LHCN-M2 (cell line): ENCODE measurements at regions not wholly inside any gene's neighbourhood (a gene's known extent, or its start where the extent isn't known, plus 50 kb on each side); places are given as distances from the start of the nearest gene placed in this dataset.
"Not testable (repeated sequence)": the region's sequence is repeated elsewhere in the genome, so short reads cannot be mapped to it uniquely, and the experiment has no call there.

Source experiments
- DNase-seq: peaks from one replicate; pipeline ENCODE4 v3.0.0-alpha.2; 2012; ENCODE audit warnings: low read depth

- DNase-seq: peak; percentile 73
Observed at GRCh38 chr10:22824984-22825383, 102.9 kb upstream of the ARMC3 start.

DNA sequence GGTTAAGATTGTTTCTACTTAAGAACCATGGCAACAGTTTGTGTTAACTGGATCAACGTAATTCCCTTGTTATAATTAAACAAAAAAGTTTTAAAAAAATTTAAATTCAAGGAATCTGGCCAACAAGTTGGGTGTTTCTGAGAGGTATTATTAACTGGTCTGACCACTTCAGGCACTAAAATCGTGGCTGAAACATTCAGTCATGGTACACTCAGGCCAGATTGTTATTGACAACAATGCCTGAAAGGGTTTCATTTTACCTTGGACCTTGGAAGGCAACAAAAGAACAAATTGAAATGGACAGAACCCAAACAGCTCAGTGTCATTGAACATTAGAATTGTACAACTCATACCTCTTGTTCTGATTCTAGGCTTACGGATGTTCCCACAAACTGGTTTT lies 103.3 kb upstream of the ARMC3 start:
- DNase-seq: no peak

DNA sequence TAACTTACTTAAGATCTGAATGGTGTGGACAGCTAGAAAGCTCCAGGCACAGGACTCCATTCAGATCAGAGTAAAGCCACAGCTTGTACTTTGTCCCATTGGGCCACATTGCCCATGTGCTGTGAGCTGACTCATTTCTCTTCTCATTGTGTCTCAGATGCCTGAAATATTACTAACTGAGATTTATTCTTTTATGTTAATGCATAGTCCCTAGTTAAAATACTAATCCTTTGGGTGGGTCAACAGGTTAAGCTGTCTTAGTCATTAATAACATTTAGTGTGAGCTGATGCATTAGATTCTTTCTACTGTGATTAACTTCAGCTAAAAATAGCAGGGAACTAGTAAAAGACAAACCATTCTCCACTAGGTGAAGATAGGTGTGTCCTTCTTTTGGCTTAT lies 104.7 kb upstream of the ARMC3 start:
- peak; percentile 90 for DNase-seq

GRCh38 chr10:22821921-22822320 lies 105.9 kb upstream of the ARMC3 start:
- DNase-seq: not testable (repeated sequence)

DNA sequence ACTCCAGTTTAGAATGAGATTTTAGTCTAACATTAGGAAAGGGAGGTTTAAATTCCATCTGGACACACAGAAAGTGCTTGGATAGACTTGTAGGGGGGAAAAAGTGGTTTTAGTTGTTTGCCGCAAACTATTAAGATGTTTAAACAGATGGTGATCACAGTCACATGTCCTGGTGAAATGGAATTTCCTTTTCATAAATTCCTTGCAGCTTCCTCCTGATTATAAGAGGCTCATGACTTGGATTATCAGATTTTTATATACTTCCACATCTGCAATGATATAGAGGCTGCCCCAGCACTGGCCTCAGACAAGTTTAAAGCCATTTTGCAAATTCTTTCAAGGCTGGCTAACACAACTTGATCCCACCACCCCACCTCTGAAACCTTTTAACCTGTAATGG lies 106.4 kb upstream of the ARMC3 start:
- DNase-seq: peak; percentile 85

- peak; percentile 88 for DNase-seq
Observed at GRCh38 chr10:22816298-22816653, 101.9 kb upstream of the PIP4K2A start.

GRCh38 chr10:22810643-22811465 lies 96.5 kb upstream of the PIP4K2A start:
- DNase-seq: no peak

- DNase-seq: no peak
Observed at GRCh38 chr10:22807238-22807637, 92.9 kb upstream of the PIP4K2A start.

- DNase-seq: peak; percentile 85
Observed at GRCh38 chr10:22805304-22805703, 90.9 kb upstream of the PIP4K2A start.

DNA sequence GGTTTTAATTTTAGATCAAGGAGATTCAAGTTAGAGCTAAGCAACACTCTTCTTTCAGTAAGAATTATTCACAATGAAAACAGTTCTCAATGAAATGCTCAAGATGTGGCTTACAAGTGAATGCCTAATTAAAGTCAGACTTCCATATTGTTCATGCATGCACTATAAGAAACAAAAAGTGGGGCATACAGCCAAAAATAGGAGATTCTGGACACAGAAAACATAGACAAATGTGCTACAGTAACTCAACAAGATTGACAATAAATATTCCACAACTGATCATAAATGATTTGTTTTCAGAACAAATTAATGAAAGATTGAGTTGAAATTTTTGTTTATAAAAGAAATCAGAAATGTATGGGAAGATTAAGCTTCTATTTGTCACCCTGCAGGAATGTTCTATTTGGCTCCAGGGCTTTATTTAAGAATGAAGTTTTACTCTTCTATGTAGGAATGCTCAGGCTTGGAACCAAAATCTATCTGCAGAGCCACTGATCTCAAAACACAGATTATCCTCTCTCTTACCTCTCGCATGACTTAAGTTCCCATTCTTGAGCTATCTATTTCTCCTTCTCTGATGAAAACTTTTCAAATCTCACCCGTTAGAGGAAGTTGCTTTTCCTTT lies 89.0 kb upstream of the PIP4K2A start:
- no peak for DNase-seq

DNA sequence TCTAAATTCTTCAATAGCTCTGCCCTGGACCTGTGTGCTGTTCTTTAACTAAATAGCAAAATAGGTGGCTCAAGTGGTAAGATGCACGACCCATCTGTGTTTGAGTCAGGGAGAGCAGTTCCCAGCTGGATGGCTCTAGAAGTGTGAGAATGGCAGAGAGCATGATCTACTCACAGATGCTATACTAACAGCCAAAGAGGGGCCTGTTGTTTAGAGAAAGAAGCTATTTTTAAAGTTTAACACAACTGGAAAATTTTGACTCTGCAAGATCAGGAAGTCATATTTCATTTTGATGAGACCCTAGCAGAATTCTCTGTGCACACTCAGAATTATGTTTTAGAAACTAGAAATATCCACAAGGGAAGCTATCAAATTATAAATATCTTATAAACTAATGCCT lies 87.4 kb upstream of the PIP4K2A start:
- DNase-seq: no peak

GRCh38 chr10:22797796-22798195 lies 83.4 kb upstream of the PIP4K2A start:
- DNase-seq: not testable (repeated sequence)

GRCh38 chr10:22795546-22795945 lies 81.2 kb upstream of the PIP4K2A start:
- DNase-seq: no peak

DNA sequence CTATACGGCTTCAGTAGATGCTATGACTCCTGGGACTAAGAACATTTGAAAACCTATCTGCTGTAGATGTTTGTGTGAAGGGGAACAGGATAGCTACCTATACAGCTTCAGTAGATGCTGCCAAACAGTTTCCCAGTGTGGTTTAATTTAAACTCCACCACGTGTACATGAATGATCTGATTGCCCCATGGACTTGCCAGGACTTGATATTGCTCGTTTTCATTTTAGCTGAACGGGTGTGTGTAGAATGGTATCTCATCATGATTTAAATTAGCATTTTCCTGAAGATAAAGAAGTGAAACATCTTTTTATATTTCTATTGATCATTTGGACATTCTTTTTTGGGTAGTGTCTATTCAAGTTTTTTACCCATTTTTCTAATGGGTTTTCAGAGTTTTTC lies 77.8 kb upstream of the PIP4K2A start:
- no peak for DNase-seq

GRCh38 chr10:22791665-22792064 lies 77.3 kb upstream of the PIP4K2A start:
- no peak for DNase-seq

- no peak for DNase-seq
Observed at GRCh38 chr10:22784668-22785067, 70.3 kb upstream of the PIP4K2A start.

GRCh38 chr10:22783807-22784206 lies 69.4 kb upstream of the PIP4K2A start:
- DNase-seq: no peak

DNA sequence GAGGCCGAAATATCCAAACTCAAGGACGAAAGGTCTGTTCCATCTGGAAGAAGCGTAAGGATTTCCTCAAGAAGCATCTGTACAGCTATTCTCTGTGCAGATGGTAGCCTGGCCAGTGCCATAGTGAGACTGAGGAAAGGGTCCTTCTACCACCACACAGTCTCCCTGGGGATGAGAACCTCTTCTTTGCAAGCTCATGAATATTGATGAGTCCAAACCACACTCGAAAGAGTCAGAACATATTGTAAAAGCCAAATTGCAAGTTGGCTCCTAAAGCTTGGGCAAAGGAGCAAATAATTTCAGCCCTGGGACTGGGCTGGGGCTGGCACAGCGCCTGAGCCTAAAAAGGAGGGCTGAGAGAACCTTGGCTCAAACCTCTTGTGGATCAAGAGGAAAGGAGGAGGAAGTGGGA lies 66.1 kb upstream of the PIP4K2A start:
- no peak for DNase-seq

GRCh38 chr10:22779331-22780019 lies 65.1 kb upstream of the PIP4K2A start:
- DNase-seq: peak; percentile 22

DNA sequence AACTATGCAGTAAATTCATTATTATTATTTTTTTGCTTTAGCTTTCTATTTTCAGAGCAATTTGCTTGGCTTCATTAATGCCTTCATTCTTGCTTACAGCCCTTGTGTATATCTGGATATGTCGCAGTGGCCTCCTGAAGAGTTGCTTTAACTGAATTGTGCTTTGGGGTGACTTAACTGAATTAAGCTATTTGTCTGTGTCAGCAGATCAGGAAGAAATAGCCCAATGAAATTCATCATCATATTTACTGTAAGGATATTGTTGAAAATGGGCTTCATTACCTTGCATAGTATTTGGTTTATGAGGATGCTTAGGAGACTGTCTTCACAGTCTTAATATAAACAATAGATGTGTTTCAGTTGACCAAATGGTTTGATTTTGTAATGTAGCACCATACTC lies 59.7 kb upstream of the PIP4K2A start:
- DNase-seq: no peak

DNA sequence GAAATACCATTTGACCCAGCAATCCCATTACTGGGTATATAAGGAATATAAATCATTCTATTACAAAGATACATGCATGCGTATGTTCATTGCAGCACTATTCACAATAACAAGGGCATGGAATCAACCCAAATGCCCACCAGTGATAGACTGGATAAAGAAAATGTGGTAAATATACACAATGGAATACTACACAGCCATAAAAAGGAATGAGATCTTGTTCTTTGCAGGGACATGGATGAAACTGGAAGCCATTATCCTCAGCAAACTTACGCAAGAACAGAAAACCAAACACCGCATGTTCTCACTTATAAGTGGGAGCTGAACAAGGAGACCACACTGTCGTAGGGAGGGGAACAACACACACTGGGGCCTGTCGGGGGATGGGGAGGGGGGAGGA lies 57.3 kb upstream of the PIP4K2A start:
- not testable (repeated sequence) for DNase-seq

- DNase-seq: no peak
Observed at GRCh38 chr10:22770270-22770669, 55.9 kb upstream of the PIP4K2A start.

DNA sequence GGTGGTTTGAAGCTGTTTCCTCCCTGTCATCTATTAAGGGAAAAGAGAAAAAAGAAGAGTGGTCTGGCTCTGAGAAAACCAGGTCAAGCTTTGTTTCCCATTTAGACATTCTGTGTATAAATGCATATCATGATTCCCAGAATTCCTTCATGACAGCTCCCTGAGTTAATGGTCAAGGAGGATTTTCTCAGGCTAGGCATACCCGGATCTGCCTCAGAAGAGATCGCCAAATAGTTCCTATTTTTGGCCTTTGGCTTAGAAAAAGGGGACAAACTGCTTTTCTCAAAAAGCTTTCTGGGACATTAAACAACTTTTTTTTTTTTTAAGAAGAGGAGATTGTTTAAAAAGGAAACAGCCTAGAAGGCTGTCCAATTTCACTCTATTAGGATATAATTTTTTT lies 53.5 kb upstream of the PIP4K2A start:
- no peak for DNase-seq
